KG1 (cell line): ENCODE measurements at regions not wholly inside any gene's neighbourhood (a gene's known extent, or its start where the extent isn't known, plus 50 kb on each side); places are given as distances from the start of the nearest gene placed in this dataset.

Experiments used
- DNase-seq: peaks from one replicate; lab custom pipeline; 2025; lab: John Stamatoyannopoulos, UW

DNA sequence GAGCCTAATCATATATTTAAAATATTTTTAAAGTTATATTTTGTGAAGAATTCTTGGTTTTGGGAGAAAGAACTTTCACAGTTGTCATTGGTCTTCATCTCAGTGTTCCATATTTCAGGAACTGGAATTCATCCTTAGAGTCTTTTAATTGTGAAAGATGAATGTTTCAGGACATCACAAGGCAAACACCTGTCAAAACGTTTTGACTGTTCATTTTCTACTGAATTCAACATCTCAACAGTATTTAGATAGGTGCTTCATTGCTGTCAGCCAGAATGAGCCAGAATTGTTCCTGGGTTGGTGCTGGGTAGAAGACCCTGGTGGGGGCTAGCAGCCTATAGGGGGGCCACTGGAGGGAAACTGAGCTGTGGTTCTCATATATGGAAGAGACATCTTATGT, 255.1 kb upstream of the CXCR4 start:
- DNase-seq = no peak

DNA sequence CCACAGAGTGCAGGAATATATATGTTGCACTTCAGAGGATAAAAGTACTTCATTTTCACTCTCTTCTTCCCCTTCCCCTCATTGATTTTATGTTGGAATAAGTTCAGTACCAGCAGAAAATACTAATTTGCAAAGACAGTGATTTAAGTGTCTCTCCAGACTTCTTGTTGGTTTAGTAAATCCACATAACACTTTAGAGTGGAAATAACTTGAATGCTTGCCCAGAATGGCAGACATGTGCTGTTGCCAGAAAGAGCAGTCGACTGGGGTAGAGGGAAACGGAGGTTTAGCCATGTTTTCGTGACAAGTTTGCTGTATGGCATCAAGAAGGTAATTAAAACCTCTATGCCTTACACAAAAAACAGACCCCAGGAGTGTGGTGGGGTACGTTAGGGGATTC, 246.0 kb upstream of the CXCR4 start:
- DNase-seq = no peak

DNA sequence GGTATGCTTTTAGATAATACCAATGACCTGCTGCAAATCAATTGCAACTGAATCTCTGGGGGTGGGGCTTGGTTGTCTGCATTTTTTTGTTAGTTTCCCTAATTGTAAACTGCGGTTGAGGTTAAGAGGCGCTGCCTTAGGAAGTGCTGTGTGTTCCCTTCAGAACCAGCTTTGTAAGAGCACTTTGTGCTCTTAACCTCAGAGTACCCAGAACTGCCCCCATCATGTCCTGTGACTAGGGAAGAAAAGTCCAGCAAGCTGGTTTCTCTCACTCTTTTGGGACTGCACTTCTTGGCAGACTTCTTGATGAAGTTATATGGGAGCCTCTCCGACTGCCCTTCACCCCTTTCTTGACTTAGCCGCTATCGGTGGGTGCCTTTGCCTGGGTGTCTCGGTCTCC, 245.5 kb upstream of the CXCR4 start:
- no peak for DNase-seq

DNA sequence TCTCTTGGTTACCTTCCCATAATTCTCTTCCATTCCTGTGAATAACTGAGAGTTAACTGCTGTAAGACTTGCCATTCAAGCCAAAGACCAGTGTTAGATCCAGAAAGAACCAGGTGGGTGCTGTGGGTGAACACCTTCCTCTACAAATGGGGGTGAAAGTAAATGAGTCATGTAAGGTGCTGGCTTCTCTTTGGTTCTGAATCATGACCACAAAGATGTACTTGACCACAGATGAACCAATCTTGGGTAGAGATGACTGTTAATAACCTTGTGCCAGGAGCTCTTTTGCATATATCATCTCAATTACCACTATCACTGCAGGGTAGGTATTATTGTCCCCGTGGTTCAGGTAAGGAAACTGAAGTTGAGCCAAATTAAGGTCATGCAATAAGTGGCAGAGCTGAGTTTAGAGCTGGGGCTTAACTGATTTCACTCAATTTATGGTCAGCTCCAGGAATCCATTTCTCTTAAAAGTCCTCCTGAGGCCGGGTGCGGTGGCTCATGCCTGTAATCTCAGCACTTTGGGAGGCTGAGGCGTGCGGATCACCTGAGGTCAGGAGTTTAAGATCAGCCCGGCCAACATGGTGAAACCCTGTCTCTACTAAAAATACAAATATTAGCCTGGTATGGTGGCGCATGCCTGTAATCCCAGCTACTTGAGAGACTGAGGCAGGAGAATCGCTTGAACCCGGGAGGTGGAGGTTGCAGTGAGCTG, 244.9 kb upstream of the CXCR4 start:
- no peak for DNase-seq

GRCh38 chr2:136361521-136361920, 243.6 kb upstream of the CXCR4 start:
- DNase-seq = no peak

GRCh38 chr2:136360790-136361189, 242.8 kb upstream of the CXCR4 start:
- no peak for DNase-seq

DNA sequence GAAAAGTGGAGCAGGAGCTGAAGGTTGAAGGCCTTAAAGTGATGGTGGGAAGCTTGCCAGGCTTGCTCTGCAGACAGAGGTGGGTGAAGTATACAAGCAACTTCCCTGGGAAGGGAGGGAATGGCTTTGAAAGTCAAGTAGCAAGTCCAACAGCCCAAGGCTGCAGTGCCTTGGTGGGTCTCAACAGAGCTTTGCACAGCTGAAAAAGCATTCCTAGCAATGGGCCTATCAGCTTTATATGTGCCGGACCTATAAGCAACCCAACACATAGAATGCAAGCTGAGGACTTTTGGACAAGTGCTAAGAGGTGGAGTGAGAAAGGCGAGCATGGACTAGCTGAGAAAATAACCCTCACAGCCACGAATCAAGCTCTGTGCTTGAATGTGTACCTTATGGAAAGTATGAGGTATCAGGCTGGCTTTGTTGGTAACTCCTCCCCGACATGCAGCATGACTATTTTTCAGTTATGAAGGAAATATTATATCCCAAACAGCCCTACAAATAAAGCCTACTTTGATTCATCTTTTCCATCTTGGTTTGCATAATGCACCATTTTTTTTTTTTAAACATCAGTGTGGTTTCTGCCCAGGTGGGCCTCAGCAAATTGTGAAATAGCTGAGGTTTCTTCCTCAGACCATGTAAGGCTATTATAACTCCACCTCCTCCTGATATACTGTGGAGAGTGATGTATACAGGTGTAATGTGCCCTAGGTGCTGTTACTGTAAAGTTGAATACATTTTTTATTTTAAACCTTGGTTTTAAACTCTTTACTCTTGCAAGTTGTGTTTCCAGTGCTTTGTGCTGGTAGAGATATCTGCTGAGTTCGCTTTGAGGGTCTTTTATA, 241.4 kb upstream of the CXCR4 start:
- no peak for DNase-seq

DNA sequence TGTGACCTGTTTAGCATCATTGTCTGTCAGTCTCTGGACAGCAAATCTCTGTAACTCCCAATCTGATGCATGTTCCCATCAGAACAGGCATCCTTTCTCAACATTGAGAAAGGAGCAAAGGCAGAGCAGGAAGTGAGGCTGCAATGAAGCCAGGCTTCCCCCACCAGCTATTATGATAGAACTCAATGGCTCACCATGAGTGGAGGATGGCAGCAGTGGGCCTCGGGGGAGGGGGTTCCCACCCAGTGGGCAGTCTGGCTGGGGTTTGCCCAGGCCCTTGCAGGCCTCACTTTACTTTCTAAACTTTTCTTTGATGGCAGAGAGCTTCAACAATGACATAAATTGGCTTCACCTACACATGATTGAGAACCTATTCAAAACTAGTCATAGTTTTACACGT, 240.6 kb upstream of the CXCR4 start:
- DNase-seq = no peak

- no peak for DNase-seq
Observed at GRCh38 chr2:136357007-136357380, 239.0 kb upstream of the CXCR4 start.

GRCh38 chr2:136356125-136357006, 238.4 kb upstream of the CXCR4 start:
- DNase-seq = no peak

- DNase-seq = no peak
Observed at GRCh38 chr2:136351684-136352083, 233.7 kb upstream of the CXCR4 start.

- DNase-seq = no peak
Observed at GRCh38 chr2:136347981-136348380, 230.0 kb upstream of the CXCR4 start.

GRCh38 chr2:136344339-136344738, 226.4 kb upstream of the CXCR4 start:
- no peak for DNase-seq

- DNase-seq = no peak
Observed at GRCh38 chr2:136342138-136342537, 224.2 kb upstream of the CXCR4 start.

DNA sequence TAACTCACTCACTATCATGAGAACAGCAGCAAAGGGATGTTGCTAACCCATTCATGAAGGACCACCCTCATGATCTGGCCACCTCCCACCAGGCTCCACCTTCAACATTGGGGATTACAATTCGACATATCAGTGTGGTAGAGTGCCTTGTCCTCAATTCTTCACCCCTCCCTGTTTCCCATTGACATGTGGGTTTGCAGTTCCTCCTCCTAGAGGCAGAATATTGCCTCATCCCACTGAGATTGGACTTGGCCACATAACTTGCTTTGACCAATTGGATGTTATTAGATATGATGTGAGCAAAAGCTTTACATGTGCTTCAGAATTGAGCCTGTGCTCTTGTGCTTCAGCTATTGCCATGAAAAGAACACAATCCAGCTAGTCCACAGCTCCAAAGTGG, 217.0 kb upstream of the CXCR4 start:
- no peak for DNase-seq

DNA sequence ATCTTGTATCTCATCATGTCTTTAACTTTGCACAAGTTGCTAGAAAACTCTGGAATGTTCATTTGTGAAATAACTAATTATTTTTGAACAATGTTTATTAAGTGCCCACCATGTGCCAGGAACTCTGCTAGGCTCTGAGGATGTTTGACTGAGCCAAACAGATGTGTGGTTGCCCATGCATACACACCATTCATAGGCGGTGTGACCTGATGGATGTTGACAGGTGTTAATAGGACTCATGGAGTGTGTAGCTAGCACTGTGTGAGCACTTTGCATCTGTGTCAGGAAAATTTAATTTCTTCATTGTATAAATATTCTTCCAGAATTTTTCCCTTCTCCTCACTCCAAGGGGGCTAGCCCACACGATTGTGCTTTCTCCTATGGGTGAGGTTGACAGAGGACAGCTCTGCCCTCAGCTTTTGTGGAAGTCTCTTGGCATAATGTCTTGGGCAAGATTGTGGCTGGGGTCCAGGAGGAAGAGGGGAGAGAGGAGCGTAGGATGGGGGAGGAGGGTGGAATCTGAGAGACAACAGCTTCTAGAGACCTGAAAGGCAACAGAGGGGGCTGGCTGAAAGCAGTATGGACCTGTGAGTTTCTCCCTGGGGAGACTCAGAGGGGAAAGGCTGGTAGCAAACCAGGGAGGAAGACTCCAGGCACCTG, 214.6 kb upstream of the CXCR4 start:
- DNase-seq = no peak

- DNase-seq = no peak
Observed at GRCh38 chr2:136331226-136331625, 213.3 kb upstream of the CXCR4 start.

DNA sequence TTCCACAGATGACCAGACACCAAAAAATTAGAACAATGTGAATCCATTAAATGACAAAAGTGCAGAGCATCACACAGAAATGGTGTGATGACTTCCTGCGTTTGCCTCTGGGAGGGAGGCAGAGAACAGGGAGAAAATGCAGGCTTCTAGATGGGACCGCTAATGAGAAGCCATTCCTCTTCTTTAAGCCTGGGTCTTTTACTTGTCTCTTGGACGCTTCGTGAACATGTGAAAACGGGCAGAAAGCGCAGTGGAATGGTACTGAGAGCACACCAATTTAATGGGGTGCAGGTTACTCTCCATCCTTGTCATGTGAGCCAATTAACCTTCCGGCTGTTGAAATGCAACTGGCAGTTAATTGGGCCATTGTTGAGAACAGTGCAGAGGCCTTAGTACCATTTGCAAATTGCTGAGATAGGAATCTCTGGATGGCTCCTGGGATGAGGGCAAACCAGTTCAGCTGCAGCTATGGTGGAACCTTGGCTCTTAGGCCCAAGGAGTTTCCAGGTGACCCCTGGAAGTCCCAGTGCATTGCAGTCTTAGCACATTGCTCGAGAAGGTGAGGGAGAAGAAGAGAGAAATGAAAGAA, 210.4 kb upstream of the CXCR4 start:
- DNase-seq = no peak

DNA sequence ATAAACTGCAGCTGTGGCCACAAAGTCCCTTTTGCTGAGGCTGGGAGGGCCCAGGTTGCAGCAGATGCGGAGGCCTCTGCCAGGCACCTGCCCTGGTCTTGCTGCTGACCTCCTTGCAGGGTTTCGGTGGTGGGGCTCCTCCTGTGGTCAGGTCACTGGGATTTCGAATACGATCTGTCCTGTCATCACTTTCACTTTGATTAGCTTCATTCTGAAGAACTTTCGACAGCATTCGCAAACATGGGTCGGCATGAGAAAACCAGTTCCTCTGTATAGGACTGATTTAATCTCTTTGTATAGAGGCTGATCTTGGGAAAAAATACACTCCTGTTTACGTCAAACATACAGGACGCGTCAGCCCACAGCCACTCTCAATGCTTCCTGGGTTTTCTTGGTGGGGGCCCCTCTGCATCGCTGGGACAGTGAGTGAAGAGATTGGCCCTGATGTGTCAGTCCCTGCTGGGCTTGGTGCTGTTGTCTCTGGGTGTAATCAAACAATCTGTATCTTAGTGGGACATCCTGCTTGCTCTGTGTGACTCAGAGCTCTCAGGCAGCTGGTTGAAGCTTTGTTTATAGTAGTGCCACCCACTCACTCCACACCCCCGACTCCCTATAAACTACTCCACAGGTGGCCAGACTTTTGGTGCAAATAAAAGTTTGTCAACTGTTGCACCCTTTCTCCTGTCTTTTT, 209.4 kb upstream of the CXCR4 start:
- no peak for DNase-seq

DNA sequence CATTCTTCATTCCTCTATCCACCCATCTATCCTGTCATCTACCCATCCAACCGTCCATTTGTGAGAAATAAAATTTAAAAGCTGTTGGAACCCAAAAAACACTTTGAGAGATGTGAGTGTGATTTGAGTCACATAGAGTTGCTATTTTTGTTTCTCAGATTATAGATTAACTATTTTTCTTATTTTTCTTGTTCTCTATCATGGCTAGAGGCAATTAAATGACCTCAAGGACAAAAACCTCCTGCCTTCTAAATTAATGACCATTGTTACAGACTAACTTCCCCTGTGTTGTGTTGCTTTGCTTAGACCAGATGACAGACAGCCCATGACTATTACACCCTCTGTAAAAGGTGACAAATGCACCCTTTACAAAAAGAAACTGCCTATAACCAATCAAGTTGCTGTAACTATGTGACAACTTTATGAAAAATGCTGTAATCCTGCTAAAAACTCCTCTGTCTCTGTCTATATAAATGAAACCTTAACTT, 207.9 kb upstream of the CXCR4 start:
- DNase-seq = no peak

GRCh38 chr2:136324966-136325365, 207.0 kb upstream of the CXCR4 start:
- no peak for DNase-seq
